ENCODE measurements at regions not wholly inside any gene's neighbourhood (a gene's known extent, or its start where the extent isn't known, plus 50 kb on each side); places are given as distances from the start of the nearest gene placed in this dataset.
"Not testable (repeated sequence)": the region's sequence is repeated elsewhere in the genome, so short reads cannot be mapped to it uniquely, and the experiment has no call there.

GRCh38 chr3:191973820-191974219 is 512.9 kb downstream of the PYDC2 start:
- DNase-seq, result no peak

DNA sequence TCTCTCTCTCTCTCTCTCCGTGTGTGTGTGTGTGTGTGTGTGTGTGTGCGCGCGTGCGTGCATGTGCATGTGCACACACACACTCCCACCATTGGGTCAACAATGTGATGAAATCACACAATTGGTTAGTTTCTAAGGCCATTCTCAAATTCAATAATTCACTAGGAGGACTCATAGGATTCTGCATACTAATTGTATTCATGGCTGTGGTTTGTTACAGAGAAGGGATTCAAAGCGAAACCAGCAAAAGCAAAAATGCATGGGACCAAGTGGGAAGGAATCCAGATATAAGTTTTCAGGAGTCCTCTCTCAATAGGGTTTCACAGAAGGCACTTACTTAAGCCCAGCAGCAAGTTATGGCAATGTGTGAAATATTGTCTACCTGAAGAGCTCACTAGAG is 515.0 kb downstream of the PYDC2 start:
- no peak for DNase-seq

DNA sequence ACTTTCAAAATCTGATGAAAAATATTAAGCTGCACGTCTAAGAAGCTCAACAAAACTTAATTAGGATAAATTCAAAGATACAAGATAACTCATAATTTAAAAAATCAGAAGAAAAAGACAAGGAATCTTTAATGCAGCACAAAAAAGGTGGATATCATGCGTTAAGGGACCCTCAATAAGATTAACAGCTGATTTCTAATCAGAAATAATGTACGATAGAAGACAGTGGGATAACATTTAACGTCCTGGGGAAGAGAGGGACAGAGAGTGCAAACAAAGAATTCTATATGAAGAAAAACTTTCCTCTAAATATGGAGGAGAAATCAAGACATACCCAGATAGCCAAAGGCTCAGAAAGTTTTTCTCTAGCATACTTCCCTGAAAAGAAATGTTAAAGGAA is 519.5 kb downstream of the PYDC2 start:
- DNase-seq, result no peak

GRCh38 chr3:191982481-191982880 is 521.5 kb downstream of the PYDC2 start:
- DNase-seq, result peak; percentile 36

DNA sequence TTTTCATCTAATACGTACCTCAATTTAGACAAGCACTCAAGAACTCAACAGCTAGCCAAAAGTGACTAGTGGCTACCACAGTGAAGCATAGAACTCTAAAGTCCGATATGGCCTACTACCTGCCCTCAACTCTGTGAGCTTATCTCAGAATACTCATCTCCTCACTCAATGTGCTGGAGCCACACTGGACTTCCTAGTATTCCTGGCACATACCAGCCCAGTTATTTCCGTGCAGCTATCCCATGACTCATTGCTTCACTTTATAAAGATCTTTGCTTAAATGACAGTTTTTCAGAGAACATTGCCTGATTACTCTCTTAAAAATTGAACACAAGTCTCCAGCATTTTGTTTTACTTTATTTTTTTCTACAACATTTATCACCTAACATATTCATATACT is 524.7 kb downstream of the PYDC2 start:
- peak; percentile 46 for DNase-seq

DNA sequence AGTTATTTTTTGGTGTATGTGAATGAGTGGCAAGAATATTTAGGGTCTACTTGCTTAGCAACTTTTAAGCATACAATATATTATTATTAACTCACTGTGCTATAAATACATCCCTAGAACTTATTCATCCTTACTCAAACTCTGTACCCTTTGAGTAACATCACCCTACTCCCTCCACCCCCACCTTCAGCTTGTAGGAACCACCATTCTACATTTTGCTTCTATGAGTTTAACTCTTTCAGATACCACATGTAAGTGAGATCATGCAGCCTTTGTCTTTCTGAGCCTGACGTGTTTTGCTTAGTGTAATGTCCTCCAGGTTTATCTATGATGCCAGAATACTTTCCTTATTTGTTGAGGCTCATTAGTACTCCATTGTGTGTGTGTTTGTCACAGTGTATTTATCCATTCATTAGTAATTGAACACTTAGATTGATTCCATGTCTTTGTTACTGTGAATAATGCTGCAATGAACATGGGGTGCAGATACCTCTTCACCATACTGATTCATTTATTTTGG is 526.9 kb downstream of the PYDC2 start:
- DNase-seq, result peak; percentile 4

DNA sequence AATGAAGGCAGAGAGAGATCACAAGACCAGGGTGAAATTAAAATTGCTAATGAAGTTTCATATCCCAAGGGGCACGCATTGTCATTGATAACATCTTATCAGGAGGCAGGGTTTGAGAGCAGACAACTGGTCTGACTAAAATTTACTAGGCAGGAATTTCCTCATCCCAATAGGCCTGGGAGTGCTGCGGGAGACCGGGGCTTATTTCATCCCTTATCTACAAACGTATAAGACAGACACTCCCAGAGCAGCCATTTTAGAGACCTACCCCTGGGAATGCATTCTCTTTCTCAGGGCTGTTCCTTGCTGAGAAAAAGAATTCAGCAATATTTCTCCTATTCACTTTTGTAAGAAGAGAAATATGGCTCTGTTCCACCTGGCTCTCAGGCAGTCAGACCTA is 533.0 kb downstream of the PYDC2 start:
- not testable (repeated sequence) for DNase-seq

DNA sequence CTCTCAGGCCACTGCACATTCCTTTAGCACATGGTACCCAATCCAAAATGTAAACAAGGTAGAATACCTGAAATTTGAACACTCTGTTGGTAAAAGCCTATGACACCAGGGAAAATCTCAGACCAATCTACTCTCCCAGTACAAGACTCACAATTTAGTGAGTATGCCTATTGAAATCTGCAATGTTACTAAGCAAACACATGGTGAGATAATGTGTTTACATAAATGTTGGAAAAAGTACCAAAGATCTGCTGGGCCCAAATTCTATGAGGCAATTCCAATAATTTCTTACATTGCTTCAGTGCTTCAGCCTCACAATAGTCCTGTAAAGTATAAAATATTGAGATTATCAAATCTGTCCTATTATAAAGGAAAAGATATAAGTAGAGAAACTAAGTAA is 536.1 kb downstream of the PYDC2 start:
- no peak for DNase-seq

GRCh38 chr3:191997579-191998268 is 536.8 kb downstream of the PYDC2 start:
- DNase-seq, result no peak

DNA sequence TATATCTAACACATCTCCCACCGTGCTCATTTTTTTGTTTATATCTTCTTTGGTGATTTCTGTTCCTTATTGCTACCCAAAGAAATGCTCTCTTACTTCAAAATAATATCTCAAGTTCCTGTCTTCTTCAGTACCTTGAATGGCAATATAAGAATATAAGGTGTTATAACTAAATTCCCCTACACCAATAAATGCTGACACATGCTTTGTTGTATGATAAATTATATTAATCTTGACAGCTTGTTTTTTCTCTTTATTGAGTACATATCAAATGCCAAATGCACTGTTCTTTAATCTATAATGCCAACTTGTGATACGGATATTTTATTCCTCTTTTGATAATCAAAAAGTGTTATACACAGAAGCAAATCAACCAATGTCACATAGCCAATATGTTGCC is 540.3 kb downstream of the PYDC2 start:
- no peak for DNase-seq

DNA sequence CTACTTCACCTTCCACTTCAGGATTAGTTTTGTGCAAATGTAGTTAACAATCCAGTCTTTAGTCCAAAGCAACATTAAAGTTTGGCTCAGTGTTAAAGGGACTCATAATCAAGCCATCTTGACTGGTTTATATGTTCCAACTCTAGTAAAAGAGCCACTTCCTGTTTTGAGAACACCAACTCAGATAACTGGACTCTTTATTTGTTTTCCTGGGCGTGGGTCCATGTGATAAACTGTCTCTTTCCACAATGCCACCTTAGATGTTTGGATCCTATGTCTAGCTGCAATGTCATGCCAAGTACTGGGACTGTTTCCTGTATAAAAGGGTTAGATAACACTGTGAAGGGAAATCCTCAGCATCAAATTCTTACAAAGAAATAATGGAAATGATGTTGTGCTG is 545.0 kb downstream of the PYDC2 start:
- peak; percentile 2 for DNase-seq

DNA sequence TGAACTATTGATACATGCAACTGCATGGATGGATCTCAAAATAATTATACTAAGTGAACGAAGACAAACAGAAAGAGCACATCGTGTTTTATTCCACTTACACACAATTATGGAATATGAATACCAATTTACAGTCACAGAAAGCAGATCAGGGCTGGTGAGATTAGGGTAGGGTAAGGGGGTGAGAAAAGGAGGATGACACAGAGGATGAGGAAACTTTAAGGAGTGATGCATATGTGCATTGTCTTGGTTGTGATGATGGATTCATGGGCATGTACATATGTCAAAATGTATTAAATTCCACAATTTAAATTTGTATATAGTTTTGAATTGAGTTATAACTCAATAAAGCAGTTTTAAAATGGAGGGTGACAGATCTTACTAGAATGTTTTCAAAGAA is 548.9 kb downstream of the PYDC2 start:
- DNase-seq, result no peak

- no peak for DNase-seq
These were observed 549.5 kb downstream of the PYDC2 start for GRCh38 chr3:192010490-192010889.

- no peak for DNase-seq
These were observed 550.2 kb downstream of the PYDC2 start for GRCh38 chr3:192011137-192011536.

- DNase-seq, result no peak
These were observed 552.1 kb downstream of the PYDC2 start for GRCh38 chr3:192013110-192013509.

DNA sequence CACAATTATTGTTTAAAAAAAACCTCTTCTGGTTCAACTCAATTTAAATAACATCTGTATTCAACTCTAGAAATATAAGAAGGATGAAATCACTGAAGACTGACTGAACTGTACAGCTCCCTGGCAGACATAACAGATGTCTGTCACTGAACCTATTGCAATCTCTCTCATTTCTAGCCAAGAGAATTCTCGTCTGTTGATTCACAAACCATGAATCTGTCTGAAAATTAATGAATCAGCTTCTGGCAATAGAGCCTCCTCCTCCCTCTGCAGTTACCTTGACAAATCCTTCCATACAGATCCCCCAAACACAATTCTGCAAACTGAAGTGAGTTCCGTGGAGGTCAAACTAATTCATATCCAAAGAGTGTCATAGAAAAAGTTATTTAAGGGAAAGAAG is 561.4 kb downstream of the PYDC2 start:
- peak; percentile 53 for DNase-seq

DNA sequence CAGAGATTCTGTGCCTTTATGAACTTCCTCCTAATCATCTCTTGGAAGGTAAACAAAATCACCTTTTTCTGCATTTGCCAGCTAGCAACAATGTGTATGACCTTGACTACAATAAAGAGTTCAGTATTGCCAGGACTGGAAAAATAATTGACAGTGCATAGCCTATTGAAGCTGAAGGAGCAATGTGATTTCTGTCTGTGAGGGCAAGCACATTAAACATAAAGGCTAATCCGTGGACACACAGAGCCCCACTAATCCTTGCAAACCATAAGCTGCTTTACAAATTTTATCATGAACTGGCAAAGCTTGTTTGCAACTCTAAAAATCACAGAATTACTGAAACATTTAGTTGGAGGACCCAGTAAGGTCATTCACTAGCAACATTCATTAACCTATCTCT is 563.8 kb downstream of the PYDC2 start:
- no peak for DNase-seq

DNA sequence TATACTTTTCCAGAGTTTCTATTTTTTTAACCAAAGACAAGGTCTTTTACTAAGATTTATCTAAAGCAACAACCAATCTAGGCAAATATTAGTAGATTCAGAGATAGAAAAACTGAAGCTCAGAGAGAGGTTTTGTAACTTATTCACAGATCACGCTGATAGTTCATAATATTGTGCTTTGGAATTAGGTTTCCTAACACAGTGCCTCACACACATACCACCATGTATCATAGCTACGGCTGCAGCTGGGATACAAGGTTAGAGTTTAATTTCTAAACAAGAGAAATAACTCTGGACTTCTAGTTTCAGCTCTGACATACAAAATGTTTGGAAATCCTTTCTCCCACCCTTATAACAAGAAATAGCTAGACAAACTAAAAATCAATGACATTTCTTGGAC is 565.7 kb downstream of the PYDC2 start:
- no peak for DNase-seq

DNA sequence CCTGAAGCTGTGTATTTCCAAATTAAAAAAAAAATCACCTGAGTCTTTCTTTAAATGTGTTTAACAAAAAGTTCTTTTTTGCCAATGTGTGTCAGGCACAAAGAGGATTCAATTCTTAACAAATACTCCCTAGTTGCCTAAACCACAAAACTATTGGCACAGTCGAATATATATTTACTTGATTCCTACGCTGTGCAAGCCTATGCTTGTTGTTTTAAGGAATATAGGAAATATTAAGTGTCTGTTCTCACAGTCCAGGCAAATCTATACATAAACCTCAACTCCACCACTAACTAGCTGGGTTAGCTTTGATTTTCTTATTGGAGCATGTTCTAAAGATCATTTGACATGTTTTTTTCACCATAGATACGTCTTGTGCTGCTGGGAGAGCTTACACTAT is 571.0 kb downstream of the PYDC2 start:
- no peak for DNase-seq

DNA sequence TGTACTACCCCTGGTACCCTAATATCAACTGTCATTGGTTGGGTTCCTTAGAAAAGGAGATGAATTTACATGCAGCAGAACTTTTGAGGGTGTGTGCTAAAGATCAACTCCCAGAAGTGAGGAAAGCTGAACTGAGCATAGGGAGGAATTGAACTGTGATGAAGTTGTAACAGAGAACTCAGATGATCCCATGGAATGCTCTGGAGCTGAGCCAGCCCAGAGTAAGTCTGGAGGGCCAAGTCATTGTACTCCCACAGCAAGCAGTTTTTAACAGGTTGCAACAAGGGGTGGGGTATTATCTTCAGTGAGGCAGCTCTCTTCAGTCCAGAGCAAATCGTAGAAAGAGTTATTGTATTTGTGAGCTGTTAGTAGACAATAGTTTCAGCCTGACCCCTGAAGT is 572.3 kb downstream of the PYDC2 start:
- peak; percentile 3 for DNase-seq

- DNase-seq, result peak; percentile 41
These were observed 577.8 kb downstream of the PYDC2 start for GRCh38 chr3:192038726-192039125.

DNA sequence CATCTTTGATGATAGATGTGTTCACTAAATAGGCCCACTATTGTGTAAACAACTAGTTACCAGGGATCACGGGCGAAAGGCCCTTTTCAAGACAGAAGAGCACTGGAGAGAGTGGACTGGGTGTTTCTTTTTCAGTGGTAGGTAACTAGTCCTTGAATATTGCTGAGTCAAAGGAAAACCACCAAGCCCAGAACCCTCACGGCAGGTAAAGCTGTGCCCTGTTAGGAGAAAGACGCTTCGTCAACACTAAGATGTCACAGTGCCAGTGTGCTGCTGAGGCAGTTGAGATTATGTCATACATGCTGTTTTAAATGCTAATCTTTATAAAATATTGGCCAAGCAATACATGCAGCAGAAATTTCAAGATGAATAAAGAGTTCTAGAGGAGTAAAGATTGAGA is 578.6 kb downstream of the PYDC2 start:
- no peak for DNase-seq

DNA sequence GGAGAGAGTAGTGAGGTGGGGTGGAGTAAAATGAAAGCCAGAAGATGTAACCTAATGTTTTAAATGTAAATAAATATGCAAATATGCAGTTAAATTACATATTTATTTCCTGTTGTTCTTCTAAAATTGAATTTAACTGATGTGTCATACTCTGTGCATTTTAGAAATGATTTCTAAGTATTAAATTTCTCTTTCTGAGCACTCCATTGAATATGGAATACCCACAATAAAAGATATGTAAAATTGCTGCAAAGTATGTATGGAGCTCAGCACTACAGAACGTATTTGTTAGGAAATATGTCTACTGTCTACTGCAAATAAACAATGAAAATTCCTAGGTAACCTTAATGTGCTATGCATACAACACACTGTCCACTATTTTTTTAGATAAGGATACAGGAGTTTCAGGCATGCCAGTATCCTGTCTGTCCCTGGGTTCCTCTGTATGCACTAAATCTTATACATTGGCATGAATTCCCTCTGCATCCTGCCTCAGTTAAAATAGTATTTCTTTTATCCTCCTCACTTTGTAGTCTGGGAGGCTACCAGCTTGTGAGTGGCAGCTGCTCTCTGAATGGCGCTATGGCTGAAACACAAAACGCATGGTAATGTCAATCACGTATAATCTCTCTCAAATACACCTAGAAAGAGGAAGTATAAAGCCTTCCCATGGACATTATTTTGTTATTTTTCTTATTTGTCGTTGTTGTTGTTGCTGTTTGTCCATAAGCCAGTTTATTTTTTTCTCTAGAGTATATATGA is 579.5 kb downstream of the PYDC2 start:
- no peak for DNase-seq

DNA sequence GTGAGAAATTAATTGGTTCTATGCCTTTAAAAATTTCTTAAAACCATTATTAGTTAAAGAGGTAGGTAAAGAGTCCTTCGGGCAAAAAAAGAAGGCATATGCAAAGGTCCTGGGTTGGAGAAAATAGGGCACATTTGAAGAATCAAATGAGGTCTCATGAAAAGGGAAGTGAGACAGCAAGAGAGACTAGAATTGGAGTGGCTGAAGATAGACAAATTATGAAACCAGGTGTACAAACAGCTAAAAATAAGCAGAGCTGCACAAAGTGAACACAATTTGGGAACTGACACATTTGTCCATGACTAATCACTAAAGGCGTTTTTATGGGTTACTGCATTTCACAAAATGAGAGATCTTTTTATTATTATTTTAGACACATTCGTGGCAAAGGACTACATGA is 581.2 kb downstream of the PYDC2 start:
- DNase-seq, result no peak

DNA sequence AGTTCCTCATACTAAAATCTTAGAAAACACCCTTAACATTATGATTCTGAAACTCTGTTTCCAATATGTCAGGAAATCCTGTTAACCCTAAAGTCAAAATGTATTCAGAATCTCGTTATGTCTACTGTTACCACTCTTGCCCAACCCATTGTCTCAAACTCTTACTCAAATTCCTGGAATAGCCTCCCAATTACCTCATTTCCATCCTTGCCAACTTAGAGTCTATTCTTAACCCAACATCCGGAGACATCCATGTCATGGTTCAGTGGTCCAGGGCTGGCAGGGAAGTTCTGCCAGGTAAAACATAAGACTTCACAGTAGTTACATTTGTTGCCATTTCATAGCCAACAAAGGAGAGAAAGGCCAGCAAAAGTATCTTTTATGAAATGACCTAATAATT is 593.9 kb downstream of the PYDC2 start:
- peak; percentile 60 for DNase-seq

Data from EL (cell line).